Lung (tissue), 11 donors: ENCODE measurements at regions not wholly inside any gene's neighbourhood (a gene's known extent, or its start where the extent isn't known, plus 50 kb on each side); places are given as distances from the start of the nearest gene placed in this dataset.

Experiments
- ATAC-seq: fragments of 200-7000 bp; cut with Tn5 transposase; one replicate; pipeline ENCODE4 v1.9.1; 2020; ENCODE audit warnings: moderate number of reproducible peaks; ENCODE audit not compliant: insufficient read depth, low FRiP score
- DNase-seq, 3 donors: peaks; one replicate each; pipeline ENCODE4 v3.0.0-alpha.2; 2013 to 2017
- H3K27ac ChIP-seq, 2 donors: one replicate each; pipeline ENCODE4 v1.5.1; 2013; ENCODE audit warnings: mild to moderate bottlenecking in 2 of 2, moderate library complexity in 2 of 2, control low read depth in 1 of 2, inconsistent platforms in 1 of 2, low read depth in 1 of 2, low read length in 1 of 2
- H3K27me3 ChIP-seq, 3 donors: one replicate each; pipeline ENCODE4 v1.5.1; 2013; ENCODE audit warnings: low read length in 2 of 3; ENCODE audit not compliant: control insufficient read depth in 3 of 3, insufficient read depth in 3 of 3
- H3K36me3 ChIP-seq, 4 donors: one replicate each; pipeline ENCODE4 v1.5.1; 2013; ENCODE audit warnings: low read length in 4 of 4, mild to moderate bottlenecking in 1 of 4, moderate library complexity in 1 of 4; ENCODE audit not compliant: control insufficient read depth in 4 of 4, insufficient read depth in 4 of 4
- H3K4me1 ChIP-seq, 5 donors: one replicate each; pipeline ENCODE4 v1.5.1; 2013; ENCODE audit warnings: low read length in 5 of 5, mild to moderate bottlenecking in 2 of 5, moderate library complexity in 1 of 5; ENCODE audit not compliant: control insufficient read depth in 5 of 5, insufficient read depth in 5 of 5
- H3K4me3 ChIP-seq: one replicate; pipeline ENCODE4 v1.5.1; 2013; ENCODE audit warnings: mild to moderate bottlenecking, control low read depth, moderate library complexity
- H3K9ac ChIP-seq, 2 donors: one replicate each; pipeline ENCODE4 v1.5.1; 2013; ENCODE audit warnings: low read length in 2 of 2, control low read depth in 1 of 2; ENCODE audit not compliant: insufficient read depth in 1 of 2
- H3K9me3 ChIP-seq, 4 donors: one replicate each; pipeline ENCODE4 v1.5.1; 2013; ENCODE audit warnings: low read length in 3 of 4, mild to moderate bottlenecking in 1 of 4, moderate library complexity in 1 of 4; ENCODE audit not compliant: control insufficient read depth in 4 of 4, insufficient read depth in 3 of 4
- CTCF ChIP-seq: IDR thresholded peaks from 2 replicates; pipeline ENCODE4 v1.5.1; 2012; ENCODE audit warnings: mild to moderate bottlenecking; ENCODE audit errors: control extremely low read depth, extremely low read depth
- WGBS, 2 donors: extraction: QIAGEN DNeasy Blood & Tissue Kit; methylation state at CpG; one replicate each; pipeline ENCODE4 v1.1.7; 2013; 5-methylcytosine and 5-hydroxymethylcytosine counted together
- donor health status: control.
- donor health status: control.
- donor health status: Bipolar disorder and iron deficiency.
- donor health status: healthy.
- donor health status: DM: yes; HTN: yes; CAD: no.

- no peaks in the 10 kb centered on the region for H3K9me3 ChIP-seq
- H3K9ac ChIP-seq: no peak overlapping the region
- no peaks in the 10 kb centered on the region for H3K36me3 ChIP-seq
- WGBS, 2 donors: 15 to 48% methylated on average over 7 of the region's 7 CpGs
- no peak overlapping the region for H3K4me3 ChIP-seq
- DNase-seq (peak in 2 of 3 donors; percentile 3 to 8), ATAC-seq (peak; percentile 59)
- no peaks in the 10 kb centered on the region for H3K4me1 ChIP-seq
- no peak overlapping the region for H3K27ac ChIP-seq
- TF ChIP-seq CTCF: no peak
- H3K27me3 ChIP-seq: no peaks in the 10 kb centered on the region
Observed at GRCh38 chr15:93862791-93863190, 368.6 kb upstream of the MCTP2 start.

- ATAC-seq (no peak), DNase-seq (no peak)
- no peaks in the 10 kb centered on the region for H3K27me3 ChIP-seq
- peak overlapping the region in 1 of 2 donors; percentile 26 for H3K27ac ChIP-seq
- H3K9ac ChIP-seq: no peak overlapping the region
- no peaks in the 10 kb centered on the region for H3K36me3 ChIP-seq
- no peak overlapping the region for H3K4me3 ChIP-seq
- WGBS, 2 donors: 47 to 81% methylated on average over 5 of the region's 5 CpGs
- no peaks in the 10 kb centered on the region for H3K9me3 ChIP-seq
- no peak for TF ChIP-seq CTCF
- H3K4me1 ChIP-seq: no peaks in the 10 kb centered on the region
Observed at GRCh38 chr15:93861956-93862741, 369.2 kb upstream of the MCTP2 start.

GRCh38 chr15:93861413-93861812 lies 369.9 kb upstream of the MCTP2 start:
- Histone ChIP-seq H3K36me3 (no peaks in the 10 kb centered on the region), H3K27ac (no peak overlapping the region)
- 81 to 82% methylated on average over 10 of the region's 10 CpGs for WGBS, 2 donors

More at GRCh38 chr15:93861413-93861812, 369.9 kb upstream of the MCTP2 start:
- ATAC-seq: no peak
- Histone ChIP-seq H3K9ac (no peak overlapping the region), H3K9me3 (no peaks in the 10 kb centered on the region), H3K4me1 (no peaks in the 10 kb centered on the region), H3K27me3 (no peaks in the 10 kb centered on the region), H3K4me3 (no peak overlapping the region)
- DNase-seq: no peak
- TF ChIP-seq CTCF: no peak
